ENCODE measurements at regions not wholly inside any gene's neighbourhood (a gene's known extent, or its start where the extent isn't known, plus 50 kb on each side); places are given as distances from the start of the nearest gene placed in this dataset.

DNA sequence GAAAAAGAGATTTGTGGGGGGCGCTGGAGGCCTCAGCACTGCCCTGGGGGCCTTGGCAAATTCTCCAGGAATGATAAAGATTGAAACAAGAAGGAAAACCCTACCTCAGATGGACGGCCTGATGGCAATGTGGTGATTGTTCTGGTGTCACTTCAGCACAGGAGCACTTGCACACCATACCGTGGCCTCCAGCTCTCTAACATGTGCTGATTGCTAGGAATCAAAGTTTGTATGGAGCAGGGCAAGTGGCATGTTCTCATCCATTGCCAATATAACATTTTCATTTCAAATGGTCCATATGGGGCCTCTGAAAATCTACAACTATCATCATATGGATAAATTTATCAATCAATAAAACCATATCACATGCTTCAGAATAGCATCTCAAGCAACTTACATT lies 253.0 kb downstream of the DEPDC1B start:
- Histone ChIP-seq H4K20me1 (ENCODE audit: low read length) (no peaks in the 10 kb centered on the region), H3K27me3 (ENCODE audit: low read length) (peaks cover 16% of the 10 kb centered on the region), H3K4me1 (ENCODE audit: insufficient read depth, low read length) (no peaks in the 10 kb centered on the region), H3K36me3 (ENCODE audit: low read depth, low read length) (no peaks in the 10 kb centered on the region), H2AFZ (ENCODE audit: low read length) (no peak overlapping the region), H3F3A (ENCODE audit: low read length, unreplicated experiment) (no peaks in the 10 kb centered on the region), H3K9me2 (replicated peaks; ENCODE audit: low read length) (no peaks in the 10 kb centered on the region), H3K4me3 (ENCODE audit: low read length) (no peak overlapping the region), H3K27ac (ENCODE audit: low read length) (no peak overlapping the region), H3K4me2 (ENCODE audit: low read length) (no peak overlapping the region), H3K79me2 (ENCODE audit: low read length) (no peaks in the 10 kb centered on the region), H3K9me3 (ENCODE audit: low read length) (no peaks in the 10 kb centered on the region), H3K9ac (ENCODE audit: low read length) (no peak overlapping the region)
- no peak for TF ChIP-seq EZH2phosphoT487 (IDR thresholded peaks at IDR 0.05; ENCODE audit: borderline replicate concordance, low read length)
- TF ChIP-seq, protein P1, sequence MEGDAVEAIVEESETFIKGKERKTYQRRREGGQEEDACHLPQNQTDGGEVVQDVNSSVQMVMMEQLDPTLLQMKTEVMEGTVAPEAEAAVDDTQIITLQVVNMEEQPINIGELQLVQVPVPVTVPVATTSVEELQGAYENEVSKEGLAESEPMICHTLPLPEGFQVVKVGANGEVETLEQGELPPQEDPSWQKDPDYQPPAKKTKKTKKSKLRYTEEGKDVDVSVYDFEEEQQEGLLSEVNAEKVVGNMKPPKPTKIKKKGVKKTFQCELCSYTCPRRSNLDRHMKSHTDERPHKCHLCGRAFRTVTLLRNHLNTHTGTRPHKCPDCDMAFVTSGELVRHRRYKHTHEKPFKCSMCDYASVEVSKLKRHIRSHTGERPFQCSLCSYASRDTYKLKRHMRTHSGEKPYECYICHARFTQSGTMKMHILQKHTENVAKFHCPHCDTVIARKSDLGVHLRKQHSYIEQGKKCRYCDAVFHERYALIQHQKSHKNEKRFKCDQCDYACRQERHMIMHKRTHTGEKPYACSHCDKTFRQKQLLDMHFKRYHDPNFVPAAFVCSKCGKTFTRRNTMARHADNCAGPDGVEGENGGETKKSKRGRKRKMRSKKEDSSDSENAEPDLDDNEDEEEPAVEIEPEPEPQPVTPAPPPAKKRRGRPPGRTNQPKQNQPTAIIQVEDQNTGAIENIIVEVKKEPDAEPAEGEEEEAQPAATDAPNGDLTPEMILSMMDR (conservative IDR thresholded peaks at IDR 0.05; ENCODE audit: low read depth, low read length) = no peak
- TF ChIP-seq EZH2 (IDR thresholded peaks at IDR 0.05; ENCODE audit: low read length, unreplicated experiment) = no peak
- ChIA-PET CTCF (no interaction called here), POLR2A (ENCODE audit: unreplicated experiment) (no interaction called here)
- no TSS peak for BruUV-seq (replicated peaks)
- intact Hi-C loops (cut with micrococcal nuclease) = no loop called here
- DNase-seq = no peak
- no peak for ATAC-seq

DNA sequence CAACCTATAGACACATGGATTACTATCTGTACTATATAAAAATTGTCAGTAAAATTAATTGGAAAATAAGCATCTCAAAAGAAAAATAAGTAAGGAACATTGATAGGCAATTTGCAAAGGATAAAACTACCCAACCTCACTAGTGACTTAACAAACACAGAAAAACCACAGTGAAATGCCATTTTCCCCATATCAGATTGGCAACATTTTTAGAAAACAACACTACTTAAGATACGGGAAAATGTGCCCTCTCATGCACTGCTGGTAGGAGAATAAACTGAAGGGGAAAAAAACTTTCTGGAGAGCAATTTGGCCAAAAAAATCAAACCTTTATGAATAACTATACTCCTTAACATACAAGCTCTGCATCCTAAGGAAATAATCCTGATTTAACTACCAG lies 254.0 kb downstream of the DEPDC1B start:
- DNase-seq = no peak

DNA sequence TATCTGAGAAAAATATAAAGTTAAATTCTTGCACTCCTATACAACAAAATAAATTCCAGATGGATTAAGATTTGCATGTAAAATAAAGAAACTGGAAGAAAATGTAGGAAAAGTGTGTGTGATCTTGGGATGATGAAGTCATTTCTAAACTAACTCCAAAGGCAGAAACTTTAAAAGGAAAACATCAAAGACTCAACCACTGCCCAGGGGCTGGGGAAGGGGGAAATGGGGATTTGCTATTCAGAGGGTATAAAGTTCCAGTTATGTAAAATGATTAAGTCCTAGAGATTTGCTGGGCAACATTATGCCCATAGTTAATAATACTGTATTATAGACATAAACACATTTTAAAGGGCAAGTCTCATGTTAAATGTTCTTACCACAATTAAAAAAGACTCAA lies 254.5 kb downstream of the DEPDC1B start:
- CTCF ChIA-PET = no interaction called here
- BruUV-seq (replicated peaks) = no TSS peak

More for the DNA sequence above, 254.0 kb downstream of the DEPDC1B start:
- TF ChIP-seq, protein P1 (conservative IDR thresholded peaks at IDR 0.05; ENCODE audit: low read depth, low read length) = no peak
- TF ChIP-seq EZH2 (IDR thresholded peaks at IDR 0.05; ENCODE audit: low read length, unreplicated experiment) = no peak
- Histone ChIP-seq H3K9me2 (replicated peaks; ENCODE audit: low read length) (no peaks in the 10 kb centered on the region), H3K4me3 (ENCODE audit: low read length) (no peak overlapping the region), H3K36me3 (ENCODE audit: low read depth, low read length) (no peaks in the 10 kb centered on the region), H2AFZ (ENCODE audit: low read length) (no peak overlapping the region), H3K9me3 (ENCODE audit: low read length) (no peaks in the 10 kb centered on the region), H3K4me1 (ENCODE audit: insufficient read depth, low read length) (no peaks in the 10 kb centered on the region), H4K20me1 (ENCODE audit: low read length) (no peaks in the 10 kb centered on the region), H3K27me3 (ENCODE audit: low read length) (peaks cover 16% of the 10 kb centered on the region), H3F3A (ENCODE audit: low read length, unreplicated experiment) (no peaks in the 10 kb centered on the region), H3K4me2 (ENCODE audit: low read length) (no peak overlapping the region), H3K9ac (ENCODE audit: low read length) (no peak overlapping the region), H3K79me2 (ENCODE audit: low read length) (no peaks in the 10 kb centered on the region), H3K27ac (ENCODE audit: low read length) (no peak overlapping the region)
- no peak for ATAC-seq
- BruUV-seq (replicated peaks) = no TSS peak
- ChIA-PET CTCF (no interaction called here), POLR2A (ENCODE audit: unreplicated experiment) (no interaction called here)
- intact Hi-C loops (cut with micrococcal nuclease) = no loop called here

More for the DNA sequence above, 254.5 kb downstream of the DEPDC1B start:
- DNase-seq (no peak), ATAC-seq (no peak)
- Histone ChIP-seq H3K27ac (ENCODE audit: low read length) (no peak overlapping the region), H3K4me3 (ENCODE audit: low read length) (no peak overlapping the region), H3K36me3 (ENCODE audit: low read depth, low read length) (no peaks in the 10 kb centered on the region), H3K4me2 (ENCODE audit: low read length) (no peak overlapping the region), H3K9me2 (replicated peaks; ENCODE audit: low read length) (no peaks in the 10 kb centered on the region), H4K20me1 (ENCODE audit: low read length) (no peaks in the 10 kb centered on the region), H2AFZ (ENCODE audit: low read length) (no peak overlapping the region), H3K27me3 (ENCODE audit: low read length) (peaks cover 16% of the 10 kb centered on the region), H3K9ac (ENCODE audit: low read length) (no peak overlapping the region), H3K9me3 (ENCODE audit: low read length) (no peaks in the 10 kb centered on the region), H3K4me1 (ENCODE audit: insufficient read depth, low read length) (no peaks in the 10 kb centered on the region), H3K79me2 (ENCODE audit: low read length) (no peaks in the 10 kb centered on the region), H3F3A (ENCODE audit: low read length, unreplicated experiment) (no peaks in the 10 kb centered on the region)
- intact Hi-C loops (cut with micrococcal nuclease) = no loop called here
- no peak for TF ChIP-seq EZH2phosphoT487 (IDR thresholded peaks at IDR 0.05; ENCODE audit: borderline replicate concordance, low read length)
- TF ChIP-seq EZH2 (IDR thresholded peaks at IDR 0.05; ENCODE audit: low read length, unreplicated experiment) = no peak
- TF ChIP-seq, protein P1 (conservative IDR thresholded peaks at IDR 0.05; ENCODE audit: low read depth, low read length) = no peak
- POLR2A ChIA-PET (ENCODE audit: unreplicated experiment) = no interaction called here
